H1 (cell line): ENCODE measurements at regions not wholly inside any gene's neighbourhood (a gene's known extent, or its start where the extent isn't known, plus 50 kb on each side); places are given as distances from the start of the nearest gene placed in this dataset.
A peak's percentile ranks its signal among the peaks of the same experiment; 100 is the strongest.

ENCODE experiments used
- CTCF ChIA-PET: fragments of 300-600 bp; sonication (Branson Sonifier 250); formaldehyde crosslinking; loops from one replicate; lab custom pipeline; 2021; ENCODE audit not compliant: partially characterized antibody; lab: Charles Lee
- POLR2A ChIA-PET: fragments of 300-600 bp; sonication (Branson Sonifier 250); formaldehyde crosslinking; loops from one replicate; lab custom pipeline; 2021; ENCODE audit warnings: inconsistent platforms; ENCODE audit not compliant: partially characterized antibody; lab: Charles Lee
- DNase-seq, 2 experiments: peaks; one replicate each; pipeline versions ENCODE4 v3.0.0 to v3.0.0-alpha.2; 2010 to 2022; ENCODE audit warnings: low spot score in 2 of 2, low read depth in 1 of 2, mixed read lengths in 1 of 2
- FAIRE-seq: peaks from 2 replicates; lab custom pipeline; 2011; peaks lifted over from hg19 to GRCh38; lab: Jason Lieb, UNC
- H2AFZ ChIP-seq: 2 replicates; pipeline ENCODE4 v1.8.1; 2012; ENCODE audit warnings: low read length, inconsistent platforms
- H2AK5ac ChIP-seq: 2 replicates; pipeline ENCODE4 v1.6.1; 2013; ENCODE audit warnings: low read depth, low read length
- H2BK120ac ChIP-seq: replicated peaks from 2 replicates; pipeline ENCODE3; 2013; ENCODE audit warnings: low read depth, low read length, inconsistent platforms
- H2BK12ac ChIP-seq: 2 replicates; pipeline ENCODE4 v1.6.1; 2013; ENCODE audit warnings: low read depth, low read length
- H2BK15ac ChIP-seq: 2 replicates; pipeline ENCODE4 v1.6.1; 2013; ENCODE audit warnings: low read length
- H2BK20ac ChIP-seq: 2 replicates; pipeline ENCODE4 v1.6.1; 2013; ENCODE audit warnings: low read length
- H2BK5ac ChIP-seq: 2 replicates; pipeline ENCODE4 v1.6.1; 2013; ENCODE audit warnings: low read depth, low read length
- H3K14ac ChIP-seq: 2 replicates; pipeline ENCODE4 v1.6.1; 2013; ENCODE audit warnings: inconsistent platforms; ENCODE audit not compliant: insufficient read length
- H3K18ac ChIP-seq: 2 replicates; pipeline ENCODE4 v1.6.1; 2013; ENCODE audit warnings: low read length; ENCODE audit errors: extremely low read depth
- H3K23ac ChIP-seq: 2 replicates; pipeline ENCODE4 v1.6.1; 2013; ENCODE audit warnings: inconsistent platforms; ENCODE audit not compliant: insufficient read length
- H3K23me2 ChIP-seq: 2 replicates; pipeline ENCODE4 v1.6.1; 2013; ENCODE audit warnings: low read depth, low read length
- H3K27ac ChIP-seq: 2 replicates; pipeline ENCODE4 v1.6.1; 2011; ENCODE audit warnings: low read depth, low read length, inconsistent platforms
- H3K27me3 ChIP-seq, 4 experiments: replicated peaks in 1 of 4; 1 replicate in 1 of 4; 2 replicates in 3 of 4; pipeline versions ENCODE4 v1.6.1 to v1.8.1; 2011 to 2013; ENCODE audit warnings: low read length in 3 of 4, mild to moderate bottlenecking in 3 of 4, inconsistent platforms in 2 of 4, mixed read lengths in 2 of 4, moderate library complexity in 1 of 4; ENCODE audit not compliant: control insufficient read depth in 3 of 4, insufficient read depth in 3 of 4; ENCODE audit errors: extremely low read depth in 1 of 4
- H3K36me3 ChIP-seq, 4 experiments: 2 replicates each; pipeline versions ENCODE4 v1.6.1 to v1.8.1; 2011 to 2013; ENCODE audit warnings: mild to moderate bottlenecking in 4 of 4, low read length in 3 of 4, moderate library complexity in 2 of 4, control low read depth in 1 of 4, inconsistent platforms in 1 of 4; ENCODE audit not compliant: insufficient read depth in 4 of 4, control insufficient read depth in 2 of 4
- H3K4ac ChIP-seq: replicated peaks from 2 replicates; pipeline ENCODE3; 2013; ENCODE audit warnings: low read length, low read depth, mixed read lengths, inconsistent platforms; ENCODE audit not compliant: insufficient read length
- H3K4me1 ChIP-seq, 4 experiments: replicated peaks in 1 of 4; 1 replicate in 1 of 4; 2 replicates in 3 of 4; pipeline versions ENCODE4 v1.6.1 to v1.8.1; 2011 to 2013; ENCODE audit warnings: low read length in 3 of 4, inconsistent platforms in 2 of 4, mixed read lengths in 1 of 4; ENCODE audit not compliant: insufficient read depth in 4 of 4, control insufficient read depth in 3 of 4
- H3K4me2 ChIP-seq, 2 experiments: 2 replicates each; pipeline versions ENCODE4 v1.6.1 to v1.8.1; 2011 to 2013; ENCODE audit warnings: low read depth in 2 of 2, low read length in 2 of 2, control low read depth in 1 of 2, inconsistent platforms in 1 of 2, mild to moderate bottlenecking in 1 of 2; ENCODE audit not compliant: insufficient read depth in 1 of 2
- H3K4me3 ChIP-seq, 4 experiments: fragments of 200-600, 300-600 bp in 1 of 4; sonication (generic), shearing (Covaris generic), sonication (Bioruptor Twin) in 1 of 4; 2 replicates each; pipeline versions ENCODE4 v1.5.1 to v1.8.1; 2011 to 2016; ENCODE audit warnings: low read length in 4 of 4, low read depth in 3 of 4, control low read depth in 2 of 4, inconsistent platforms in 2 of 4, mild to moderate bottlenecking in 2 of 4, mixed read lengths in 1 of 4, moderate library complexity in 1 of 4; ENCODE audit not compliant: insufficient read depth in 2 of 4; ENCODE audit errors: extremely low read depth in 1 of 4
- H3K56ac ChIP-seq: replicated peaks from 2 replicates; pipeline ENCODE3; 2013; ENCODE audit warnings: low read depth, mild to moderate bottlenecking, mixed read lengths, low read length, inconsistent platforms; ENCODE audit not compliant: insufficient read length
- H3K79me1 ChIP-seq: 2 replicates; pipeline ENCODE4 v1.6.1; 2013; ENCODE audit warnings: low read depth, low read length, control low read depth
- H3K79me2 ChIP-seq, 2 experiments: 2 replicates each; pipeline versions ENCODE4 v1.6.1 to v1.8.1; 2012 to 2013; ENCODE audit warnings: low read length in 2 of 2, mild to moderate bottlenecking in 2 of 2, inconsistent platforms in 1 of 2; ENCODE audit not compliant: insufficient read depth in 2 of 2, control insufficient read depth in 1 of 2
- H3K9ac ChIP-seq, 4 experiments: replicated peaks in 1 of 4; 1 replicate in 1 of 4; 2 replicates in 3 of 4; pipeline versions ENCODE4 v1.6.1 to v1.8.1; 2011 to 2013; ENCODE audit warnings: low read depth in 3 of 4, low read length in 3 of 4, control low read depth in 2 of 4, mild to moderate bottlenecking in 2 of 4, moderate library complexity in 2 of 4, inconsistent platforms in 1 of 4; ENCODE audit errors: extremely low read depth in 1 of 4
- H3K9me3 ChIP-seq, 2 experiments: 2 replicates each; pipeline versions ENCODE4 v1.6.1 to v1.8.1; 2012 to 2013; ENCODE audit warnings: mild to moderate bottlenecking in 2 of 2, moderate library complexity in 2 of 2, control low read depth in 1 of 2, inconsistent platforms in 1 of 2, low read depth in 1 of 2, low read length in 1 of 2, mixed read lengths in 1 of 2; ENCODE audit not compliant: insufficient read depth in 2 of 2
- H4K20me1 ChIP-seq, 2 experiments: replicated peaks in 1 of 2; 2 replicates each; pipeline versions ENCODE3 to v1.8.1; 2011 to 2013; ENCODE audit warnings: inconsistent platforms in 2 of 2, low read length in 2 of 2, mild to moderate bottlenecking in 1 of 2; ENCODE audit not compliant: insufficient read depth in 2 of 2, control insufficient read depth in 1 of 2
- H4K5ac ChIP-seq: 2 replicates; pipeline ENCODE4 v1.6.1; 2013; ENCODE audit warnings: low read length, low read depth, mixed read lengths, inconsistent platforms; ENCODE audit not compliant: insufficient read length
- H4K8ac ChIP-seq: 2 replicates; pipeline ENCODE4 v1.8.0; 2013; ENCODE audit warnings: mild to moderate bottlenecking, moderate library complexity, low read length, inconsistent platforms; ENCODE audit not compliant: insufficient read depth; ENCODE audit errors: extremely low read depth
- H4K91ac ChIP-seq: replicated peaks from 2 replicates; pipeline ENCODE3; 2013; ENCODE audit warnings: low read length, mixed read lengths, inconsistent platforms; ENCODE audit not compliant: insufficient read length
- TAF1 ChIP-seq: IDR thresholded peaks from 2 replicates; pipeline ENCODE4 v1.6.1; 2011; ENCODE audit warnings: mild to moderate bottlenecking, low read depth, low read length
- WGBS, 2 experiments: shearing (Covaris generic) in 1 of 2; methylation state at CpG; one replicate each; pipeline versions ENCODE4 v1.1.6 to v1.1.7; 2013 to 2015; ENCODE audit warnings: low lambda C conversion rate in 2 of 2, mixed read lengths in 2 of 2, inconsistent platforms in 1 of 2, low coverage in 1 of 2, missing lambda C conversion rate in 1 of 2; ENCODE audit not compliant: insufficient replicate concordance in 2 of 2, insufficient coverage in 1 of 2, insufficient read length in 1 of 2; ENCODE audit errors: extremely low coverage in 1 of 2, missing lambda C conversion rate in 1 of 2; 5-methylcytosine and 5-hydroxymethylcytosine counted together
- TF ChIP-seq, protein P1 (sequence below): IDR thresholded peaks from 2 replicates; pipeline ENCODE4 v1.6.1; 2011; ENCODE audit warnings: low read depth, mild to moderate bottlenecking, low read length; ENCODE audit not compliant: insufficient read depth

GRCh38 chr10:130833596-130833995 is 477.9 kb downstream of the TCERG1L start:
- no peak overlapping the region for H4K5ac ChIP-seq
- H3K27me3 ChIP-seq, result no peaks in the 10 kb centered on the region
- H2AK5ac ChIP-seq, result no peak overlapping the region
- no peak overlapping the region for H3K27ac ChIP-seq
- no peak overlapping the region for H2BK20ac ChIP-seq
- 91% methylated on average over 14 of the region's 14 CpGs; no CpG with 5 or more reads in 1 of the 2 experiments for WGBS, 2 experiments
- H2AFZ ChIP-seq, result no peak overlapping the region
- H3K9me3 ChIP-seq, result no peaks in the 10 kb centered on the region
- no peaks in the 10 kb centered on the region for H3K36me3 ChIP-seq
- H3K18ac ChIP-seq, result no peak overlapping the region
- no peak overlapping the region for H2BK12ac ChIP-seq
- H3K4me3 ChIP-seq, result no peak overlapping the region
- no peaks in the 10 kb centered on the region for H3K23me2 ChIP-seq
- ChIA-PET CTCF (interaction anchor here (1.2 kb wide), 1 partner anchor 14 kb away, joined by 4 read pairs; no protein-coding TSS in a partner anchor), POLR2A (no interaction called here)
- no peak overlapping the region for H3K4me2 ChIP-seq
- DNase-seq (no peak), FAIRE-seq (no peak)
- H3K79me2 ChIP-seq, result no peaks in the 10 kb centered on the region
- H3K23ac ChIP-seq, result no peak overlapping the region
- TF ChIP-seq, protein P1, sequence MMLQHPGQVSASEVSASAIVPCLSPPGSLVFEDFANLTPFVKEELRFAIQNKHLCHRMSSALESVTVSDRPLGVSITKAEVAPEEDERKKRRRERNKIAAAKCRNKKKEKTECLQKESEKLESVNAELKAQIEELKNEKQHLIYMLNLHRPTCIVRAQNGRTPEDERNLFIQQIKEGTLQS, result no peak
- no peak for TF ChIP-seq TAF1
- H3K9ac ChIP-seq, result no peak overlapping the region
- H2BK15ac ChIP-seq, result no peak overlapping the region
- H3K14ac ChIP-seq, result no peak overlapping the region
- H2BK120ac ChIP-seq, result no peak overlapping the region
- H3K56ac ChIP-seq, result no peak overlapping the region
- H3K4me1 ChIP-seq, result no peaks in the 10 kb centered on the region
- H4K8ac ChIP-seq, result 0 out of 2 replicates have a peak overlapping the region, but pooled peaks have one; percentile 3
- no peak overlapping the region for H2BK5ac ChIP-seq
- H3K4ac ChIP-seq, result no peak overlapping the region
- H4K91ac ChIP-seq, result no peak overlapping the region
- no peaks in the 10 kb centered on the region for H4K20me1 ChIP-seq
- H3K79me1 ChIP-seq, result no peaks in the 10 kb centered on the region
